ENCODE measurements at regions not wholly inside any gene's neighbourhood (a gene's known extent, or its start where the extent isn't known, plus 50 kb on each side); places are given as distances from the start of the nearest gene placed in this dataset.
"Not testable (repeated sequence)": the region's sequence is repeated elsewhere in the genome, so short reads cannot be mapped to it uniquely, and the experiment has no call there.

DNA sequence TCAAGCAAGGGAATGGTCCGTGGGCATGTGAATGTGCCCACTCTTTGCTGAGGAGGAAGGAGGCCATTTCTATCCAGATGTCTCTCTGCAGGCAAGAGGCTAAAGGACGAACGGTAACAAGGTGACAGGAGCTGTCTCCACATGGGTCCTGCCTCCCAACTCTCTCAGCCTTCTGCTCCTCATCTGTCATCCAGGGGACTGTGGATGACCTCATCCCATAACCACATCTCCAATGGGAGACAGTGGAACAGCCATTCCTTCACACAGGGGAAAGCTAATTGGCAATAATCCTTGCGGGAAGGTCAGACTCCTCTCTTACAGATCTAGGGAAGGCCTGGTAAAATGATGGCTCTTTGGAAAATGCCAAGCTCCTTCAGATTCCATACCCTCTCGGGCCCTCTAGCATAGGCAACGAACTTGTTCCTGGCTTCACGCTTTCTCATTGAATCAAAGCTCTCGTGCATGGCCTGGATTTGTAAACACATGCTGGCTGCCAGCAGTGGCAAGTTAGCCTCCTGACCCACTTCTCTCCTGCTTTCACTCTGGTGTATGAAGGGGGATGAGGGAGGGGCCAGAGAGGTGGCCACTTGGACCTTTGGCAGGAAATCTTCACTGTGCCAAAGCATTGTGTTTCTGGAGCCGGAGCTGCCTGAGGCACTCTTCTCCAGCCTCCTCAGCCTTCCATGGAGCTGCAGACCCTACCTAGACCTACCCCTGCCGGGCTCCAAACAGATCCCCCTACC lies 94.5 kb upstream of the FAM72C start:
- DNase-seq (ENCODE audit: extremely low spot score in 2 of 2); H3K4me3 ChIP-seq; H3K4me1 ChIP-seq; H3K36me3 ChIP-seq; intact Hi-C loops (cut with DNase I); H3K27ac ChIP-seq; H3K27me3 ChIP-seq; H3K9me3 ChIP-seq: not testable (repeated sequence)

DNA sequence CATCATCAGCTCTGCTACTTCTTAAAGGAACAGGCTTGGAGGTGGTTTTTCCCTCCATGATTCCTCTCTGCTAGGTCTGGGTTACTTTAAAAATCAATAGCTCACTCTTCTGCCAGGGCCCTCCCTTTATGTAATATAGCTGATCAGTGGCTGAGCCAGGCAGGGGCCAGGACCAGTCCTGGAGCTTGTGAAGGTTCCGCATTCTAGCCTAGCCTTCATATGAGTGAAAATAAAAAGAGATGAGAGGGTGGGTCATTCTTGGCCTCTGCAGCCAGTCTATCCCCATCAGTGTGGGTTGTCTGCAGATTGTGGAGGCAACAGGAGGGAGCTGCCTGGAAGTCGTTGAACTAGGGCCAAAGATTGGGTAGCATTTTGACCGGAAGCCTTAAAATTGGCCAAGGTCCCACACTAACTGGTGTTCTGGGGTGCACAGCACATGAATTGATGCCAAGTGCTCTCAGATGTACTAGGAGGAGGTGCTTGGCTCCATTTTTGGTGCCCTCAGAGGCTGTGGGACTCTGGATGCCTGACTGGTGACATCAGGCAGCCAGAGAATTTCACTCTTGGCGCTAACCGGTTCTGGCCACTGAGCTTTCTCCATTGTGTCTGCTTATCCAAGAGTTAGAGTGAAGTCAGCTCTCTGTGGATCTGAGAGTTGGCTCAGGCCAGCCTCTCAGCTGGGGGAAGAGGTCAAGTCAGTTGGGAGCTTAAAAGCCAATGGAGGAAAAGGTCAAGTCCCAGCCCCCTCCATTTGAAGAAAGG lies 93.7 kb upstream of the FAM72C start:
- intact Hi-C loops (cut with DNase I); DNase-seq (ENCODE audit: extremely low spot score in 2 of 2); H3K9me3 ChIP-seq: not testable (repeated sequence)

DNA sequence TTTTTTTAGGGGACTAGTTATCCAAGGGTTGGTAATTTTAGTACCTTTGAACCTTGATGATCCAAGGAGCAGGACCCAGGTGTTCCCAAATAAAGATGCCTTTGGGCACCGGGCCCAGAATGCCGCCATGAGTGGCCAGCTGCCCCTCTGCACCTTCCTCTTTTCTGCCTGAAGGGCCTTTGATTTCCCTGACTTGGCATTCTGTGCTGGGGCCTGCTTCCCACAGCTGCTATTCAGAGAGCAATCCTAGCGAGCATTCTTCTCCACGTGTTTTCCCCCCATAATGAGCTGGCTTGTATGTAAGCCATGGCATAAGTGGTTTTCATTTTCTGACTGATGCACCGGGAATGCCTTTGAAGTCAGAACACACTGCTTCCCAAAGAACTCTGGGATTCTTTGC lies 77.6 kb upstream of the FAM72C start:
- H3K4me3 ChIP-seq; H3K27me3 ChIP-seq; H3K36me3 ChIP-seq; intact Hi-C loops (cut with DNase I); H3K27ac ChIP-seq; DNase-seq (ENCODE audit: extremely low spot score in 2 of 2); H3K4me1 ChIP-seq; H3K9me3 ChIP-seq: not testable (repeated sequence)

More for the DNA sequence above, 93.7 kb upstream of the FAM72C start:
- not testable (repeated sequence) for H3K36me3 ChIP-seq, H3K4me1 ChIP-seq, H3K27me3 ChIP-seq, H3K27ac ChIP-seq, H3K4me3 ChIP-seq

DNA sequence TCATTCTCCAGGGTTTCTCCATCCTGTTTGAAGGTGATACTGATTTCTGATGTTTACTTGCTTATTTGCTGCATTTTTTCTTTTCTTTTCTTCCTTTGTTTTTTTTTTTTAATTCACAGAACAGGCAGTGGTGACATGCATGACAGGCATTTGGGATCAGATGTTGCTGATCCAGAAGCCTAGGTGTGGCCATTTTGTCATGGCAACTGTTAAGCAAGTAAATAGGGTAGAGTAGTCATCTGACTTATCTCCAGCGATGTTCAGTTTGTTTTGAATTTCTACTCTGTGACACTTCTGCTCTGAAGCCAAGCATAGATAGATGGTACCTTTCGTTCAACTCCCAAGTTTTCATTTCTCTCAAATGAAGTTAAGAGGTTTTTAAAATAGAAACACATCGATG lies 74.9 kb upstream of the FAM72C start:
- intact Hi-C loops (cut with DNase I); H3K27me3 ChIP-seq; H3K9me3 ChIP-seq; H3K27ac ChIP-seq; H3K36me3 ChIP-seq; DNase-seq (ENCODE audit: extremely low spot score in 2 of 2); H3K4me1 ChIP-seq; H3K4me3 ChIP-seq: not testable (repeated sequence)

DNA sequence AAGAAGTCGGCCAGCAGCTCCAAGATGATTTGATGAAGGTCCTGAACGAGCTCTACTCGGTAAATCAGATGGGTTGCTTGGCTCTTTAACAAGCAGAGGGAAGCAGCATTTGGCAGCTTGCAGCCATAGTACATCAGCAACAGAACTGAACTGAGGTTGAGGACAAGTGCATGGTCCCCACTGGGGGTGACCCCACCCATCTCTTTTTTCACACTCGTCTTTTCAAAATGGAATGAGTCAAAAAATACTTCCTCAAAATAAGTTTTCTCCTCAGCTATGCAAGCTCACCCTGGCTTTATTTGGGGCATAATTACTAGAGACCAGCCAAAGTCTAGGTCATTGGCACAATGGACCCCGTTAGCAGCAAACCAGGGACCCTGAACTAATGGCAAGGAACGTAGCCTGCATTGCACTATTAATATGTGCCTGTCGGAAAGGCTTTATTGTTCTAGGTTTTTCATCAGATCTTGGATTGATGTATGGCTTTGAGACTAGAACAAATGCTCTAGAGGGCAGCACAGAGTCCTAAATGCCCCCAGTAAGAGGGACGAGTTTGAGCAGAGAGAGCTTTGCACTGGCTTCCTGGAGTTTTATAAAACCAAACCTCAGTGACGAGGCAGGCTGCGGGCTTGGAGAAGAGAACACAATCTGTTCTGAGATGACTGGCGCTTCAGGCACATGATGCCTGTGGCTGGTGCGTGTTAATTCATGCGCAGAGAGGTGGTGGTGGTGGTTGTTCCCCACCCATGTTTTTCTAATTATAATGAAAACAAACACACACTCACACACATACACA lies 74.2 kb upstream of the FAM72C start:
- H3K4me1 ChIP-seq; H3K4me3 ChIP-seq; DNase-seq (ENCODE audit: extremely low spot score in 2 of 2); H3K9me3 ChIP-seq; H3K27ac ChIP-seq; H3K36me3 ChIP-seq; H3K27me3 ChIP-seq; intact Hi-C loops (cut with DNase I): not testable (repeated sequence)

DNA sequence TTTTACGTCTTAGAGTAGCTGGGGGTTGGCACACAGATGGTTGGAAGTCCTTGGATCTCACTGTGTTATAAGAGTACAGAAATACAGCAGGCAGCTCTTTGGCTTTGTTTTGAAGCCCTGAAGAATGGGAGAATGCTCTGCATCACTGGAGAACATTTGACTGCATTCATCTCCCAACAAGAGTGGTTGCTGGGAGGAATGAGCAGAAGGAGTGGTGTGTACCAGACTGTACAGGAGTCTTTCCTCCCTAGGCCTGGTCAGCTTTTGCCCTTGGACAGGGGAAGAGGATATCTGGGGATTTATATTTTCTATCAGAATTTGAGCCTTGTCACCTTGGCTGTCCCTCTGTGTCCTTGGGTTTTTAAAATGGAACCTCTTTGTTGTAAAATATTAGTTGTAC lies 70.5 kb upstream of the FAM72C start:
- H3K27ac ChIP-seq; H3K36me3 ChIP-seq; H3K27me3 ChIP-seq; H3K4me3 ChIP-seq; H3K9me3 ChIP-seq; intact Hi-C loops (cut with DNase I); H3K4me1 ChIP-seq; DNase-seq (ENCODE audit: extremely low spot score in 2 of 2): not testable (repeated sequence)

DNA sequence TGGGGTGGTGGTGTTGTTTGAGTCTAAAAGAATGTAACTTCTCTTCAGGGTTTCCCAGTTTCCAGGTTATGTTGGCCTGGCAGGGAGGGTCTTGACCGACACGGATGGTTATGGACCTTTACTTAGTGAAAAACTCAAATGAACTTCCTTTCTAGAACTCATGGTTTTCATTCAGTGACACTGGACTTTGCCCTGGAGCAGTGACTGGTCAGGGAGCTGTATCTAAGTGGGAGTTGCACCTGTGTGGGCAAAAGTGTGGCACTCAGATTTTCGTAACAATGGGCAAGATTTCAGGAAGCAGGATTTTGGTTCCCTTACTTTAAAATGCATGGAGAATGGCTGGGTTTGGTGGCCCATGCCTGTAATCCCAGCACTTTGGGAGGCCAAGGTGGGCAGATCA lies 68.5 kb upstream of the FAM72C start:
- intact Hi-C loops (cut with DNase I); H3K9me3 ChIP-seq; H3K36me3 ChIP-seq; H3K4me1 ChIP-seq; H3K27me3 ChIP-seq; DNase-seq (ENCODE audit: extremely low spot score in 2 of 2); H3K27ac ChIP-seq; H3K4me3 ChIP-seq: not testable (repeated sequence)

DNA sequence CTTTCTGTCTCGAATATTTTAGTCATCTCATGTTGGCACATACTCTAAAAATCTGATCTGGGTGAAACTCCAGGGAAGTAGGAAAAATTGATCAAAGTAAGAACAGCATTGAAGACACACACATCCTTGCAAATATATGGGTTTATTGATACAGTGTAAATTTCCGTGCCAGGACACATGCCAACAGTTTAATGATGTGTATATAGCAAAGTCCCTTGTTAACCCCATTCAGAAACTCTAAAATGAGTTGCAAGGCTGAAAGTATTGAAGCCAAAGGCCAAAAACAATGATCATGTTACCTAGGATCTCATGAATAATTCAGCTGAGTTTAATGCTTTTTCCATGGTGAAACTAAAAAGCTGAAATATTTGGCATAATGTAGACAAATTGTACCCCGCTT lies 62.3 kb upstream of the FAM72C start:
- H3K9me3 ChIP-seq; DNase-seq (ENCODE audit: extremely low spot score in 2 of 2): not testable (repeated sequence)

DNA sequence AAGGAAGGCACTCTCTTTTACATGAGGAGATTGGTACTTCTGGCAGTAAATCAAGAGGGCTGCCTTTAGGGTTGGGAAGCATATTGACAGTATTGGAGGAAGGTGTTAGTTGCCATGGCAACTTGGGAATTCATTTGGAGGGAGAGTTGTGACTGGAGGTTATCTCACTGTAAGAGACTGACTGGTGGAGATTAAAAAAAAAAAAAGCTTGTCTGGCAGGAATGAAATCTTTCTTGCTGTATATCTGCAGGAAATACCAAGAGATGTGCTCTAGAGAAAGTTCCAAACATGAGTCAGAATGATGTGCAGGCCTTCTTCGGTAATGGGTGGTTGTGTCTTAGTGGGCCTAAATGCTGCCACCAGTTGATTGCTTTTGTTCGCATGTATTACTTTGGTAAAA lies 59.8 kb upstream of the FAM72C start:
- H3K36me3 ChIP-seq; H3K4me1 ChIP-seq; H3K4me3 ChIP-seq; intact Hi-C loops (cut with DNase I); H3K27me3 ChIP-seq; H3K9me3 ChIP-seq; DNase-seq (ENCODE audit: extremely low spot score in 2 of 2); H3K27ac ChIP-seq: not testable (repeated sequence)

More for the DNA sequence above, 62.3 kb upstream of the FAM72C start:
- H3K4me1 ChIP-seq; H3K27me3 ChIP-seq; intact Hi-C loops (cut with DNase I); H3K36me3 ChIP-seq; H3K27ac ChIP-seq; H3K4me3 ChIP-seq: not testable (repeated sequence)

DNA sequence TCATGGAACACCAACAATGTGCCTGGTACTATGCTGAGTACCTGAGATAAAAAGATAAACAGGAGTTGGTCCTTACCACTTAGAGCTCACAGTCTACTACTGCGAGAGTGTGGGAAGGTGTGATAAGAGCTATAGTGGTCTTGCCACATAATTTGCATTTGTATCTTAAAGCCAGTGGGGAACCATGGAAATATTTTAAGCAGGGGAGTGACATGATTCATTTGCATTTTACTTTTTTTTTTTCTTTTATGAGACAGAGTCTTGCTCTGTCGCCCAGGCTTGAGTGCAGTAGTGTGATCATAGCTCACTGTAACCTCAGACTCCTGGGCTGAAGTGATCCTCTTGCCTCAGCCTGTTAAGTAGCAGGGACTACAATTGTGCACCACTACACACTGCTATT lies 54.2 kb upstream of the FAM72C start:
- intact Hi-C loops (cut with DNase I); H3K27ac ChIP-seq: not testable (repeated sequence)

DNA sequence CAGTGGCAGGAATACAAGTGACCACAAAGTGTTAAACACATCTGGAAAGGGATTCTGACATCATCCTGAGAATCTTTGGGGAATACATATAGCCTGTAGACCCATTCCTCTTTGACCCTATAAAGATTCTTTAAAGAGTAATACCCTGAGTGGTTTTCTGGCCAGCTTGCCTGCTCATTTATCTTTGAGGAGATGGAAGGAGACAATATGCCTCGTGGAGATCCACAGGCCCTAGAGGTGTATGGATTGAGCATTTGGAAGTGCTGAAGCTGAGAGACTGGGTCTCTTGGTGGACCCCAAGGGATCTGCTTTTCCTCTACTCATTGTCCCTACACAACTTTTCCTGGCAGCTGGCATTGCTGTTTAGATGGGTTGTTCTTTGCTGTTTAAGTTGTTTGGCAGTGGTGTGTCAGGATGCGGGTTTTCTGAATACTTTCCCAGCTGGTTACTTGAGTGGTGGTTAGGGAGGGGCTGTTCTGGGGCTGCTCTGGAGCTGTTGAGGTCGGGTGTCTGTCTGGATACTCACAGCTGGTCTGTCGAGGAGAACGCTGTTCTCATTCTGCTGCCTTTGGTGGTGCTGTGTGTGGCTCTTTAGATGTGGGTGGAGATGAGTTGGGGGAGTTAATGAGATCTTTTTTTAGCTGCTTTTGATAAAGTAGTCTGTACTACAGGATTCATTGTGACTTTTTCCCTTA lies 50.1 kb upstream of the FAM72C start:
- H3K27ac ChIP-seq; H3K27me3 ChIP-seq; DNase-seq (ENCODE audit: extremely low spot score in 2 of 2): not testable (repeated sequence)

More for the DNA sequence above, 54.2 kb upstream of the FAM72C start:
- H3K27me3 ChIP-seq; H3K36me3 ChIP-seq; H3K4me1 ChIP-seq; DNase-seq (ENCODE audit: extremely low spot score in 2 of 2); H3K4me3 ChIP-seq; H3K9me3 ChIP-seq: not testable (repeated sequence)

More for the DNA sequence above, 50.1 kb upstream of the FAM72C start:
- H3K9me3 ChIP-seq; H3K36me3 ChIP-seq; H3K4me1 ChIP-seq; intact Hi-C loops (cut with DNase I); H3K4me3 ChIP-seq: not testable (repeated sequence)
